ENCODE measurements at regions not wholly inside any gene's neighbourhood (a gene's known extent, or its start where the extent isn't known, plus 50 kb on each side); places are given as distances from the start of the nearest gene placed in this dataset.

DNA sequence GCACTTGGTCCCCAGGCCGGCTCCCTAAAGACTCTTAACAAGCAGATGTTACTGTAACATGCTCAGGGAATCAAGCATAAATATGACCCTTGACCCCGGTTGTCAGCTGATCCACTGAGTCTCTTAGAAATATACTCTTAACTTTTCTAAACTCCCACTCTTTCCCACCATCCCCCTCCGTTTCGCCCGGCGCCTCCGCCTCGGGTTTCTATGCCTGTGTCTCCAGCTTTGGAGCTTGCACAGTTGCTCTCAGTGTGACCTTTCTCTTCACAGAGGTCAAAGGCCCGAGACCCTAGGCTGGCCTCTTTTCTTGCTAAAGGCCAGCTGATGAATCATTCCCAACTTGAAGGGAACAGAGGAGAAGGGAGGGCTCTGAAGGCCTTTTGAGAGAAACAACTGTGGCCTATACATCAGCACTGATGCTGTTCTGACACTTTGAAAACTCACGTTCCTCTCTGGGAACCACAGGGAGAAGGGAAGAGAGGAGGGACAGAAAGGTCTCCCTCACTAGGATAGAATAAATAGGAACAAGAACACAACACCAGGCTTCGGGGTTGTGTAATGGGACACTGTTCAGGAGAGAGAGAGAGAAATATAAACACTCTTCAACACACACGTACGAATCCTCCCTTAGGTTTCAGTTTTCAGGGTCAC, 484.5 kb upstream of the NR2F2 start:
- TF ChIP-seq ZBTB21 (CRISPR knock-in tag; IDR thresholded peaks at IDR 0.05; ENCODE audit: borderline replicate concordance) (no peak), ZNF671 (CRISPR knock-in tag; IDR thresholded peaks at IDR 0.05) (no peak)
